ENCODE measurements at regions not wholly inside any gene's neighbourhood (a gene's known extent, or its start where the extent isn't known, plus 50 kb on each side); places are given as distances from the start of the nearest gene placed in this dataset.

GRCh38 chrX:35340465-35340864 is 397.9 kb downstream of the FAM47B start:
- no peak overlapping the region for H3K27ac ChIP-seq
- H3K36me3 ChIP-seq = no peaks in the 10 kb centered on the region
- H3K9me3 ChIP-seq = no peaks in the 10 kb centered on the region
- H3K27me3 ChIP-seq = no peaks in the 10 kb centered on the region
- no peak overlapping the region for H3K4me3 ChIP-seq
- TF ChIP-seq CTCF (IDR thresholded peaks at IDR 0.05) (no peak), POLR2A (IDR thresholded peaks at IDR 0.05) (no peak)
- no peak for DNase-seq
- no peaks in the 10 kb centered on the region for H3K4me1 ChIP-seq

- Histone ChIP-seq H3K27ac (no peak overlapping the region), H3K9me3 (no peaks in the 10 kb centered on the region), H3K36me3 (no peaks in the 10 kb centered on the region), H3K4me3 (no peak overlapping the region), H3K27me3 (no peaks in the 10 kb centered on the region), H3K4me1 (no peaks in the 10 kb centered on the region)
- TF ChIP-seq POLR2A (IDR thresholded peaks at IDR 0.05) = no peak
- no peak for TF ChIP-seq CTCF (IDR thresholded peaks at IDR 0.05)
- DNase-seq = no peak
Measured at GRCh38 chrX:35351212-35351611, 408.6 kb downstream of the FAM47B start.

- Histone ChIP-seq H3K27ac (no peak overlapping the region), H3K9me3 (no peaks in the 10 kb centered on the region), H3K4me3 (no peak overlapping the region), H3K36me3 (no peaks in the 10 kb centered on the region), H3K4me1 (no peaks in the 10 kb centered on the region), H3K27me3 (no peaks in the 10 kb centered on the region)
- no peak for DNase-seq
- TF ChIP-seq CTCF (IDR thresholded peaks at IDR 0.05) (no peak), POLR2A (IDR thresholded peaks at IDR 0.05) (no peak)
Measured at GRCh38 chrX:35351795-35352483, 409.3 kb downstream of the FAM47B start.

- no peaks in the 10 kb centered on the region for H3K9me3 ChIP-seq
- TF ChIP-seq CTCF (IDR thresholded peaks at IDR 0.05) (no peak), POLR2A (IDR thresholded peaks at IDR 0.05) (no peak)
Measured at GRCh38 chrX:35357656-35358055, 415.1 kb downstream of the FAM47B start.

GRCh38 chrX:35362866-35363265 is 420.3 kb downstream of the FAM47B start:
- H3K36me3 ChIP-seq = no peaks in the 10 kb centered on the region
- H3K4me3 ChIP-seq = no peak overlapping the region
- no peak overlapping the region for H3K27ac ChIP-seq
- DNase-seq = no peak
- no peaks in the 10 kb centered on the region for H3K9me3 ChIP-seq
- TF ChIP-seq CTCF (IDR thresholded peaks at IDR 0.05) (no peak), POLR2A (IDR thresholded peaks at IDR 0.05) (no peak)
- no peaks in the 10 kb centered on the region for H3K4me1 ChIP-seq
- no peaks in the 10 kb centered on the region for H3K27me3 ChIP-seq

More at GRCh38 chrX:35357656-35358055, 415.1 kb downstream of the FAM47B start:
- no peak overlapping the region for H3K4me3 ChIP-seq
- no peak for DNase-seq
- H3K4me1 ChIP-seq = no peaks in the 10 kb centered on the region
- H3K27me3 ChIP-seq = no peaks in the 10 kb centered on the region
- H3K36me3 ChIP-seq = no peaks in the 10 kb centered on the region
- no peak overlapping the region for H3K27ac ChIP-seq

- H3K4me3 ChIP-seq = no peak overlapping the region
- no peak overlapping the region for H3K27ac ChIP-seq
- H3K27me3 ChIP-seq = no peaks in the 10 kb centered on the region
- H3K9me3 ChIP-seq = no peaks in the 10 kb centered on the region
- no peak for TF ChIP-seq CTCF (IDR thresholded peaks at IDR 0.05)
- no peak for TF ChIP-seq POLR2A (IDR thresholded peaks at IDR 0.05)
- H3K36me3 ChIP-seq = no peaks in the 10 kb centered on the region
- no peaks in the 10 kb centered on the region for H3K4me1 ChIP-seq
- DNase-seq = no peak
Measured at GRCh38 chrX:35374116-35374515, 424.0 kb upstream of the MAGEB16 start.

Data from Peyer's patch (tissue), 4 donors.